Left renal pelvis (tissue), 4 donors: ENCODE measurements at regions not wholly inside any gene's neighbourhood (a gene's known extent, or its start where the extent isn't known, plus 50 kb on each side); places are given as distances from the start of the nearest gene placed in this dataset.
A peak's percentile ranks its signal among the peaks of the same experiment; 100 is the strongest.
"Not testable (repeated sequence)": the region's sequence is repeated elsewhere in the genome, so short reads cannot be mapped to it uniquely, and the experiment has no call there.

Source experiments
- DNase-seq, 4 donors: peaks; one replicate each; pipeline ENCODE4 v3.0.0-alpha.2; 2013; ENCODE audit warnings: low read depth in 4 of 4, low spot score in 3 of 4

DNA sequence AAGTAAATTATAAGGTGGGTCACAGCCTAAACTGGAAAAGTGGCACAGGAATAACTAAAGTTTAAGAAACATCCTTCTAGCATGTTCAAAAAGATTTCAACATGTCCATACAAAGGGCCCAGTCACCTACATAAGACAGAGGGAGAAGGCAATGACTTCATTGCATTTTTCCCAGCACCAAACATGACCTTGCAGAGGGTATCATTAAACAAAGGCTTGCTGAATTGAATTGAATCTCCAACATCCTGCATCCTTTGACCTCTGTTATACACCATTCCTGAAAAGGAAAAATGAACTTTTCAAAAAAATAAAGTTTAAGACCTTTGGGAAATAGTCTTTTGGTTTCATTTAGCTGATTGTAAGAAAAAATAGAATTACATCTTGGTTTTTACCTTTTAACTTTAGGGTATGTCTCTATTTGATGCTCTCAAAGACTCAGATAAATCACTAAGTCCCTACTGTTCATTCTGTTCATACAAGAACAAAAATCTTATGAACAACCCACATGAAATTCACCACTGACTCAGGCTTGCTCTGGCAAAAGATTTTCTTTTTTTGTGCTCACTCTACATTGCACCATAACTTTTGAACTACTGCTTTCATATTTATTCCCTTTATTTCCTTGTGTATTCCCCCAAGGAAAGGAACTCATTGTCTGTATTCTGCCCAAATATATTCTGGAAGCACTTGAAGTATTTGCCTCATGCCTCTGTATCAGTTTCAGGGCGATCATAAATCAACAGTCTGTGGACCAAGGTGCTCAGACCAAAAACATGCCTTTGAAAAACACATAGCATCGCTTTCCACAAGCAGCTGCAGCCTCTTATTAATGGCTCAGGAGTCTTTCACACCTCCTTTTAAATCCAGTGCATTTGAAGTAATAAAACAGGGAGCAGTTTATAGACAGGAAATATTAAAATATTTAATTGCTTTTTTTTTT is 121.7 kb downstream of the DUSP6 start:
- peak in 1 of 4 donors; percentile 29 for DNase-seq

- no peak for DNase-seq
Observed at GRCh38 chr12:89228491-89228890, 123.8 kb downstream of the DUSP6 start.

GRCh38 chr12:89227774-89228173 is 124.5 kb downstream of the DUSP6 start:
- no peak for DNase-seq

- DNase-seq: peak in 3 of 4 donors; percentile 42 to 65 (median 62)
Observed at GRCh38 chr12:89225808-89226411, 126.4 kb downstream of the DUSP6 start.

- DNase-seq: no peak
Observed at GRCh38 chr12:89225401-89225800, 126.9 kb downstream of the DUSP6 start.

GRCh38 chr12:89222580-89222979 is 129.7 kb downstream of the DUSP6 start:
- DNase-seq: not testable (repeated sequence)

DNA sequence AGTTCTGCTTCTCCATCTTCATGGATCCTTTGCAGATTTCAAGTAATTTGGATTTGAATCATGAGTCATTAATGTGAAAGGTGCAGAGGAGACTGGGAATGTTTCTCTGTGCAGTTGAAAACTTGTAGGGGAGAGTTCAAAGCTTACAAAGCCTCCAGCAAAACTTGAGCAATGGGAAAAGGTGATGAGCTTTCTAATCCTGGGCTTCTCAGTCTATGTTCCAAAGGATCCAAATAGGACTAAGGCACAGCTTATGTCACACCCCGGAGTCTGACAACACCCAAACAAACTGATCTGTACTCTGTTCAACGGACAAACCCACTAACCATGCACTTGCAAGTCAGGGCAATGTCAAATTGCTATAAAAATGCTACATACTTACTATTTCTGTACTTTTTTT is 134.8 kb downstream of the DUSP6 start:
- DNase-seq: no peak

DNA sequence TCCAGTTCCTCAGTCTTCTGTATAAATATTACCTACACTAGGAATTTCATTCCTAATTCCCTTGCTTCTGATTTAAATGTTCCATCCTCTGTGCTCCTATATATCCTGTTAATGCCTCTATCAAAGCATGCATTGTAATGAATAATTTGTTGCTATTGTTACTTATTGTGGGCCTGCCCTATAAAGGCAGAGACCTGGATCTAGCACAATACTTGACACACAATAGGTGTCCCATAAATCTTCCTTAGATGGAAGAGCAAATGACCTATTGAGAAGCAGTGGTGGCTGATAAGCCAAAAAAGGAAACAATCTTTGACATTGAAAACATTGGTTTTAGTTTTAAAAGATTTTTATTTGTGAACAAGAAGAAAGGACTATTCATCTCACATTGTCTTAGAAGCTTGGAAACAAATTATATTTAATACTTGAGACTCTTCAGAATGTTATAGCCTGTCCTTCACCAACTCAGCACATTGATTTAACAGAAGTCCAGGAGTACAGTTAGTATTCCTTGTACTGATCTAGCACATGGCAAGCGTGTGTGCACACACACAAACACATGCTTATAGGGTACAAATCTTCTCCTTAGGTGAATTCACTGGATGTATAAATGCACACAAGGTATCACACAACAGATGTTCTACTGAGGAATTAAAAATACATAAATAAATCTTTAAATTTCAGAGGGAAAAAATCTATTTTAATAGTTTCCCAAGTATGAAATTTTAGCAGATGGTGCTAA is 135.9 kb downstream of the DUSP6 start:
- no peak for DNase-seq

GRCh38 chr12:89215196-89215595 is 137.1 kb downstream of the DUSP6 start:
- no peak for DNase-seq

DNA sequence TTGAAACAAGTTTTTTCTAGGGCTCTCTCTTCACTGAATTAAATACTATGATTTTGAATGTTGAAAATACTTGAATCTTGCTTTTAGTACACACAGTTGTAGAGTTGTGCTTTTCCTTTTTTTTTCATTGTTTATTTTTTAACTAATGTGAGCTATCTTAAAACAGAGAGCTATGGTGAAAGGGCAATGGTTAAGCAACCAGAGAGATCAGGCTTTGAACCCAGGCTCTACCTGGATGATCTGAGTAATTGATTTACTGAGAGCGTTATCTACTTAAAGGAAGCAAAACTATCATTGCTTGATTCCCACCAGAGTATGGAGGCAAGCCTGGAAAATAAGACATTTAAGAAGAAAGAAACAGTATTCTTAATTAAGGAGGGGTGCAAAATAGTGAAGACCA is 138.6 kb downstream of the DUSP6 start:
- DNase-seq: no peak

- no peak for DNase-seq
Observed at GRCh38 chr12:89213139-89213538, 139.2 kb downstream of the DUSP6 start.

DNA sequence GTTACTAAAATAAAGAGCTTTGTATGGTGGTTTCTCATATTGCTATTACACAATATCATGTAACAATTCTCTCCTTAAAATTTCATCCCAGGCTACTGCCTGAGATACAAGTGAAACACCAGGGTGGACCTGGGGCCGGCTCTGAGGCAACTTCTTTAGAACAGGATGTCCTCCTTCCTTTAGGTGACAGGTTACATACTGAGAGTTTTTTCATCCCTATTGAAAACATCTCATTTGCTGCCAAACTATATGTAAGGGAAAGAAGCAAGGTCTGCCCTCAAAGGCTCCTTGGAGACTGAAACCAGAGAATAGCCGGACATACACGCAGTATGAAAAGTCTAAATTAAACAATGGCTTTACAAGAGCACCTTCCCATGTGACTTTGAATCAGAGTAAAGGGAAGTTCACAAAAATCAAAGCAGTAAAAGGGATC is 139.9 kb downstream of the DUSP6 start:
- DNase-seq: no peak

GRCh38 chr12:89211456-89211855 is 140.8 kb downstream of the DUSP6 start:
- DNase-seq: no peak

- DNase-seq: no peak
Observed at GRCh38 chr12:89210277-89210676, 142.0 kb downstream of the DUSP6 start.

GRCh38 chr12:89208661-89209096 is 143.6 kb downstream of the DUSP6 start:
- no peak for DNase-seq

DNA sequence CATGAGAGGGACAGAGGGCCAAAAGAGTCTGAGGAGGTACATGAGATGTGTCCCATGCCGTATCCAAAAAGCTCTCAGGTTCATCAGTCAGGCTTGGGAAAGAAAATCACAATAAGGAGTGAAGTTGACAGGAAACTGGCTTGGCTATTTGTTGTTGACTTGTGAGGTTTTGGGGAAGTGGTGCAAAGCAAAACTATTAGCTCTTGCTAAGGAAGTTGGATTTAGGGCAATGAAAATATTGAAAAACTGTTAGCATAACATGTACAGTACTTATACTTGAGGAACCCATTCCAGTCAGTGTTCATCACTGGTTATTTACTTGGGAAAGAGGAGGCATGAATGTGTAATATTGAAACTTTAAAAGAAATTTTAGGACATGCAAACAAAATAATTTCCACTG is 145.9 kb downstream of the DUSP6 start:
- no peak for DNase-seq

DNA sequence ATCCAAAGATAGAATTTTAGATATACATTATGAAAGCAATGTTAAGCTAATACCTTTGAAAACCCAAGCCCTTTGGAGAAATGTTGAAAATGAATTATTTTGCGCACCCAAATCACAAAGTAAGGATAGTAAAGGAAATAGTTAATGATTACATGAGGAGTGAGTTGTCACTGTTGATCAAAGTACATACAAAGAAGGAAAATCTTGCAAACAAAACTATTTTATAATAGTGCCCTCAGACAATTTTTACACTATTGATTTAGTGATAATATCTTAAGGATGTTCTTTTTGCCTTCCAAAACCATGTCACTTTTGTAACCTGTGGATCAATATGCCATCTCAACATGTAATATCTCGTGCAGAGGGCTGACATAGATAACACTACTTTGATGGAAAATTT is 146.8 kb downstream of the DUSP6 start:
- DNase-seq: no peak

- no peak for DNase-seq
Observed at GRCh38 chr12:89203144-89203543, 149.2 kb downstream of the DUSP6 start.

DNA sequence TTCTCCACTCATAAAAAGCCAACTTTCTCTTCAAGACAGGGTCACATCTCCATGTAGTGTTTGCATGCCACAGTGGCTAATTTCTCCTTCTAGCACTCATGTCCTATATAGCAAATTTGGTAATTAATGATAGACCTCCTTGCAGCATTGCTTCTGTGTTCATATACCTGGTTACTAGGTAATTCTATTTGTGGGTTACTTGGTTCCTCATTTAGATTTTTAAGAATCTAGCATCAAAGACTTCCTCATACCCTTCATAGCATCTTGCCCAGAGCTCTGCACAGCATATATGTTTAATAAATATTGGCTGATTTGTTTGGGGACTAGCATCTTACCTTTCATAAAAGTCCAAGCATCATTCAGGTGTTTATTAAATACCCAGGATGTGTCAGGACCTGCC is 152.1 kb downstream of the DUSP6 start:
- no peak for DNase-seq

- no peak for DNase-seq
Observed at GRCh38 chr12:89195470-89195869, 156.8 kb downstream of the DUSP6 start.

GRCh38 chr12:89194683-89195082 is 157.6 kb downstream of the DUSP6 start:
- no peak for DNase-seq
